ENCODE measurements at regions not wholly inside any gene's neighbourhood (a gene's known extent, or its start where the extent isn't known, plus 50 kb on each side); places are given as distances from the start of the nearest gene placed in this dataset.

- H3K36me3 ChIP-seq (ENCODE audit: insufficient read depth, low read length) = no peaks in the 10 kb centered on the region
- BruUV-seq (replicated peaks) = no TSS peak
- no peaks in the 10 kb centered on the region for H3K9me2 ChIP-seq (ENCODE audit: insufficient read depth, low read length)
- no peaks in the 10 kb centered on the region for H3K79me2 ChIP-seq (ENCODE audit: insufficient read depth, low read depth, low read length)
- intact Hi-C loops (cut with micrococcal nuclease; ENCODE audit: unreplicated experiment) = no loop called here
- H3K4me3 ChIP-seq (ENCODE audit: low read depth, low read length, poor library complexity, severe bottlenecking) = no peak overlapping the region
- TF ChIP-seq EZH2phosphoT487 (IDR thresholded peaks at IDR 0.05; ENCODE audit: borderline replicate concordance, low read depth, low read length) (no peak), CTCF (conservative IDR thresholded peaks at IDR 0.05; ENCODE audit: low read length) (no peak)
- ChIA-PET POLR2A (no interaction called here), CTCF (ENCODE audit: unreplicated experiment) (no interaction called here)
- no peak overlapping the region for H3K4me2 ChIP-seq (ENCODE audit: low read length)
- no peak for DNase-seq (ENCODE audit: low spot score)
- H3K9me3 ChIP-seq (ENCODE audit: low read length) = no peaks in the 10 kb centered on the region
- H3K4me1 ChIP-seq (ENCODE audit: insufficient read depth, low read length, poor library complexity, severe bottlenecking) = no peaks in the 10 kb centered on the region
- no peak overlapping the region for H3K27ac ChIP-seq (ENCODE audit: low read depth, low read length, poor library complexity, severe bottlenecking)
- no peak overlapping the region for H2AFZ ChIP-seq (ENCODE audit: low read length)
- no peaks in the 10 kb centered on the region for H4K20me1 ChIP-seq (ENCODE audit: insufficient read depth, low read length)
Observed at GRCh38 chr1:213466541-213466940, 415.5 kb downstream of the RPS6KC1 start.

DNA sequence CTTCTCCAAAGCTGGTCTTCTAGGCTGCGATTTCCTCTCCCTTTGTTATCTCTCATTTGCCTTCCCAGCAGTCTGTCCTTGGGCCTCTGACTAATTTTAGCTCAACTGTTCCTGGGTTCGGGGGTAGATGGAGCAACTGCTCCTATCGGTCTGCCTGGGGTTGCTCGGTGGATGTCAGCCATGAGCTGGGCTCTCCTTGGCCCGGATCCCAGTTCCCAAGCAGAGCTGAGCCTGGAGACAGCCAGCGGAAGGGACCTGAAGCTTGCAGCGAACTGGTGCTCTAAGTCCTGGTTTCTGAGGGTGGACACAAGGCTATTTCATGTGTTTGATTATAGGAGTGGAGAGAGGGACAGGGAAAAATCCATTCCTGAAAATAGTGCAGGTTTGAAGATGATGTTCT, 423.0 kb downstream of the RPS6KC1 start:
- no peaks in the 10 kb centered on the region for H3K9me3 ChIP-seq (ENCODE audit: low read length)
- H3K4me1 ChIP-seq (ENCODE audit: insufficient read depth, low read length, poor library complexity, severe bottlenecking) = no peaks in the 10 kb centered on the region
- ChIA-PET CTCF (ENCODE audit: unreplicated experiment) (interaction anchor here (0.9 kb wide), 1 partner anchor 215 kb away, joined by 3 read pairs; no protein-coding TSS in a partner anchor), POLR2A (no interaction called here)
- H3K4me2 ChIP-seq (ENCODE audit: low read length) = no peak overlapping the region
- no peak overlapping the region for H2AFZ ChIP-seq (ENCODE audit: low read length)
- H3K36me3 ChIP-seq (ENCODE audit: insufficient read depth, low read length) = no peaks in the 10 kb centered on the region
- H3K9me2 ChIP-seq (ENCODE audit: insufficient read depth, low read length) = no peaks in the 10 kb centered on the region
- H3K4me3 ChIP-seq (ENCODE audit: low read depth, low read length, poor library complexity, severe bottlenecking) = no peak overlapping the region
- intact Hi-C loops (cut with micrococcal nuclease; ENCODE audit: unreplicated experiment) = no loop called here
- no TSS peak for BruUV-seq (replicated peaks)
- H4K20me1 ChIP-seq (ENCODE audit: insufficient read depth, low read length) = no peaks in the 10 kb centered on the region
- no peaks in the 10 kb centered on the region for H3K79me2 ChIP-seq (ENCODE audit: insufficient read depth, low read depth, low read length)
- no peak for DNase-seq (ENCODE audit: low spot score)
- TF ChIP-seq EZH2phosphoT487 (IDR thresholded peaks at IDR 0.05; ENCODE audit: borderline replicate concordance, low read depth, low read length) (no peak), CTCF (conservative IDR thresholded peaks at IDR 0.05; ENCODE audit: low read length) (no peak)
- no peak overlapping the region for H3K27ac ChIP-seq (ENCODE audit: low read depth, low read length, poor library complexity, severe bottlenecking)

- no peaks in the 10 kb centered on the region for H3K36me3 ChIP-seq (ENCODE audit: insufficient read depth, low read length)
- no peaks in the 10 kb centered on the region for H3K4me1 ChIP-seq (ENCODE audit: insufficient read depth, low read length, poor library complexity, severe bottlenecking)
- no TSS peak for BruUV-seq (replicated peaks)
- intact Hi-C loops (cut with micrococcal nuclease; ENCODE audit: unreplicated experiment) = no loop called here
- TF ChIP-seq CTCF (conservative IDR thresholded peaks at IDR 0.05; ENCODE audit: low read length) = no peak
- TF ChIP-seq EZH2phosphoT487 (IDR thresholded peaks at IDR 0.05; ENCODE audit: borderline replicate concordance, low read depth, low read length) = no peak
- ChIA-PET CTCF (ENCODE audit: unreplicated experiment) (no interaction called here), POLR2A (interaction anchor here (0.6 kb wide), 1 partner anchor 24 kb away, joined by 3 read pairs; no protein-coding TSS in a partner anchor)
- no peak overlapping the region for H3K4me2 ChIP-seq (ENCODE audit: low read length)
- no peaks in the 10 kb centered on the region for H3K9me2 ChIP-seq (ENCODE audit: insufficient read depth, low read length)
- no peak for DNase-seq (ENCODE audit: low spot score)
- H4K20me1 ChIP-seq (ENCODE audit: insufficient read depth, low read length) = no peaks in the 10 kb centered on the region
- H3K27ac ChIP-seq (ENCODE audit: low read depth, low read length, poor library complexity, severe bottlenecking) = no peak overlapping the region
- H3K9me3 ChIP-seq (ENCODE audit: low read length) = no peaks in the 10 kb centered on the region
- no peaks in the 10 kb centered on the region for H3K79me2 ChIP-seq (ENCODE audit: insufficient read depth, low read depth, low read length)
- no peak overlapping the region for H2AFZ ChIP-seq (ENCODE audit: low read length)
- H3K4me3 ChIP-seq (ENCODE audit: low read depth, low read length, poor library complexity, severe bottlenecking) = no peak overlapping the region
Observed at GRCh38 chr1:213481395-213481794, 430.4 kb downstream of the RPS6KC1 start.
